ENCODE measurements at regions not wholly inside any gene's neighbourhood (a gene's known extent, or its start where the extent isn't known, plus 50 kb on each side); places are given as distances from the start of the nearest gene placed in this dataset.

DNA sequence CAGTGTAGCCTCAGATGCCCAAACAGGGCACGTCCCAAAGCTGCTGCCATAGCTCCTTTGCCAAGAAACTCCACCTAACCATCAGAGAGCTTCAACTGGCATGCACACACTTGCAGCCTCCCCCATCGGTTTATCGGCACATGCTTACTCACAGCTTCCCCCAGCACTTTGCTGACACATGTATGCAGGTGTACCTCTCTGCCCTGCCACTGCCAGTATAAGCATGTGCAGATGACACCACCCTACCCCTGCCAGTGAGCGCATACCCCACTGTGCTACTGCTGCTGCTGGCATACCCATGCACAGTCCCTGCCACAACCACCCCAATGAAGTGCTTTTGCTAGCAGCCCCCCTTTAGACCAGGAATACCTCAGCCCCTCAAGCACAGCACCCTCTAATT is 1231.0 kb downstream of the DSC3 start:
- TF ChIP-seq, protein P1, sequence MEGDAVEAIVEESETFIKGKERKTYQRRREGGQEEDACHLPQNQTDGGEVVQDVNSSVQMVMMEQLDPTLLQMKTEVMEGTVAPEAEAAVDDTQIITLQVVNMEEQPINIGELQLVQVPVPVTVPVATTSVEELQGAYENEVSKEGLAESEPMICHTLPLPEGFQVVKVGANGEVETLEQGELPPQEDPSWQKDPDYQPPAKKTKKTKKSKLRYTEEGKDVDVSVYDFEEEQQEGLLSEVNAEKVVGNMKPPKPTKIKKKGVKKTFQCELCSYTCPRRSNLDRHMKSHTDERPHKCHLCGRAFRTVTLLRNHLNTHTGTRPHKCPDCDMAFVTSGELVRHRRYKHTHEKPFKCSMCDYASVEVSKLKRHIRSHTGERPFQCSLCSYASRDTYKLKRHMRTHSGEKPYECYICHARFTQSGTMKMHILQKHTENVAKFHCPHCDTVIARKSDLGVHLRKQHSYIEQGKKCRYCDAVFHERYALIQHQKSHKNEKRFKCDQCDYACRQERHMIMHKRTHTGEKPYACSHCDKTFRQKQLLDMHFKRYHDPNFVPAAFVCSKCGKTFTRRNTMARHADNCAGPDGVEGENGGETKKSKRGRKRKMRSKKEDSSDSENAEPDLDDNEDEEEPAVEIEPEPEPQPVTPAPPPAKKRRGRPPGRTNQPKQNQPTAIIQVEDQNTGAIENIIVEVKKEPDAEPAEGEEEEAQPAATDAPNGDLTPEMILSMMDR (conservative IDR thresholded peaks at IDR 0.05; ENCODE audit: low read depth, low read length): no peak
- no peak for TF ChIP-seq EZH2 (IDR thresholded peaks at IDR 0.05; ENCODE audit: borderline replicate concordance, low read depth, low read length, poor library complexity, severe bottlenecking)

Measured in A673 (cell line).